ENCODE measurements at regions not wholly inside any gene's neighbourhood (a gene's known extent, or its start where the extent isn't known, plus 50 kb on each side); places are given as distances from the start of the nearest gene placed in this dataset.

DNA sequence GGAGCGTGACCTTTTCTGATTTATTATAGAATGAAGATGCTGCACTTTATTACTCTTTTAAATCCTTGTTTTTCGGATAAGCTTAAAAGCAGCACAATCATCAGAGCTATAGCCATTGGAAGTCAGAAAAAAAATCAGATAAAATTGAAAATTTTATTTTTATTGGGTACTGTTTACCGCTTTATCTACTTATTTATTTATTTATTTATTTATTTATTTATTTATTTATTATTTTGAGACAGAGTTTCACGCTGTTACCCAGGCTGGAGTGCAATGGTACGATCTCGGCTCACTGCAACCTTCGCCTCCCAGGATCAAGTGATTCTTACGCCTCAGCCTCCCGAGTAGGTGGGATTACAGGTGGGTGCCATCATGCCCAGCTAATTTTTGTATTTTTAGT, 83.1 kb upstream of the CHRM3 start:
- Histone ChIP-seq H3K9me3 (ENCODE audit: low read length) (no peaks in the 10 kb centered on the region), H3K27ac (ENCODE audit: low read depth, low read length) (no peak overlapping the region), H3K4me3 (ENCODE audit: low read length) (no peak overlapping the region), H3K4me1 (ENCODE audit: insufficient read depth, low read length) (no peaks in the 10 kb centered on the region), H3K36me3 (ENCODE audit: insufficient read depth, low read length) (no peaks in the 10 kb centered on the region), H3K27me3 (ENCODE audit: insufficient read depth, low read length, poor library complexity, severe bottlenecking) (no peaks in the 10 kb centered on the region)
- Mint-ChIP-seq H3K27ac (no peak overlapping the region), H3K27me3 (peaks cover 0 to 3% of the 10 kb centered on the region in 2 donors), H3K9me3 (peaks cover 0 to 2% (median 0%) of the 10 kb centered on the region in 5 donors), H3K4me1 (no peaks in the 10 kb centered on the region), H3K4me3 (no peak overlapping the region), H3K36me3 (no peaks in the 10 kb centered on the region)
- ChIA-PET POLR2A (no interaction called here), CTCF (no interaction called here)
- DNase-seq, result no peak

DNA sequence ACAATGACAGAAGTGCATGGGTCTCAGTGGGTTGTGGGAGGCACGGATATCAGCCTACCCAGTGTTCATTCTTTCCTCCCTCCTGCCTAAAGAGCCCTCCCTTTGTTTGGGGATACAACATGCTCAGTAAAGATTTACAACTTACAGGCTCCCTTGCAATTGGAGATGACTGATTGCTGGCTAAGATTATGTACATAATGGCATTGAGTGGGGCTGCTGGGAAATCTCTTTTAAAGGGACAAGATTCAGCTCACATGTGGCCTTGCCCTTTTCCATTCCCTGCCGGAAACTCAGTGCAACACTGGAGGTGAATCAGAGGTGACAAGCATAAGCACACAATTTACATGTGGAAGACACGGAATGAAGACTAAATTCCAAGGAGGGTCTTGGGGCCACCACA, 83.7 kb upstream of the CHRM3 start:
- CTCF ChIA-PET, result no interaction called here
- no peaks in the 10 kb centered on the region for H3K36me3 Mint-ChIP-seq
- POLR2A ChIA-PET, result no interaction called here
- no peak overlapping the region for H3K4me3 Mint-ChIP-seq
- Histone ChIP-seq H3K4me3 (ENCODE audit: low read length) (no peak overlapping the region), H3K9me3 (ENCODE audit: low read length) (no peaks in the 10 kb centered on the region), H3K4me1 (ENCODE audit: insufficient read depth, low read length) (no peaks in the 10 kb centered on the region), H3K27me3 (ENCODE audit: insufficient read depth, low read length, poor library complexity, severe bottlenecking) (no peaks in the 10 kb centered on the region), H3K27ac (ENCODE audit: low read depth, low read length) (no peak overlapping the region), H3K36me3 (ENCODE audit: insufficient read depth, low read length) (no peaks in the 10 kb centered on the region)
- no peaks in the 10 kb centered on the region for H3K4me1 Mint-ChIP-seq
- peaks cover 0 to 3% of the 10 kb centered on the region in 2 donors for H3K27me3 Mint-ChIP-seq
- H3K27ac Mint-ChIP-seq, result no peak overlapping the region
- DNase-seq, result no peak
- peaks cover 0 to 2% (median 0%) of the 10 kb centered on the region in 5 donors for H3K9me3 Mint-ChIP-seq

DNA sequence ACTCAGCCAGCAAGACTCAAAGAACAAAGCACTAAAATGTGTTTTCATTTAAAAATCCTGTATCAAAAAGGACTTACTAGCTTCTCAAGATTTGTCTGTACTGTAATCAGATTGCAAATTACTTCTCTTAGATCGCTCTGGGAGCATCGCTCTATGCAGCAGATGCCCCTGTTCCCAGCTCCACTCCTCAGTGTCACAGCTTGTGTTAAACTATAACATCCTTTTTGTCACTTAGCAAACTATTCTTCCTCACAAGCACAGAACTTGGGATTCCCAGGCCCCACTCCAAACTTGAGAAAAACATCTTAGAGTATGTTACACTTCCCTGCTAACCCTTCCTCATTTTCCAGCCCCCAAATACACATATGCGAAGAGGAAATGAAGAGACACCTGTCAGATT, 85.1 kb upstream of the CHRM3 start:
- no peak overlapping the region for H3K4me3 Mint-ChIP-seq
- H3K4me1 Mint-ChIP-seq, result no peaks in the 10 kb centered on the region
- no peaks in the 10 kb centered on the region for H3K9me3 ChIP-seq (ENCODE audit: low read length)
- H3K36me3 ChIP-seq (ENCODE audit: insufficient read depth, low read length), result no peaks in the 10 kb centered on the region
- no peak overlapping the region for H3K27ac ChIP-seq (ENCODE audit: low read depth, low read length)
- H3K4me3 ChIP-seq (ENCODE audit: low read length), result no peak overlapping the region
- no peaks in the 10 kb centered on the region for H3K4me1 ChIP-seq (ENCODE audit: insufficient read depth, low read length)
- no peaks in the 10 kb centered on the region for H3K36me3 Mint-ChIP-seq
- H3K27me3 Mint-ChIP-seq, result peaks cover 0 to 3% of the 10 kb centered on the region in 2 donors
- POLR2A ChIA-PET, result no interaction called here
- H3K9me3 Mint-ChIP-seq, result peaks cover 0 to 2% (median 0%) of the 10 kb centered on the region in 5 donors
- H3K27me3 ChIP-seq (ENCODE audit: insufficient read depth, low read length, poor library complexity, severe bottlenecking), result no peaks in the 10 kb centered on the region
- CTCF ChIA-PET, result no interaction called here
- DNase-seq, result no peak
- no peak overlapping the region for H3K27ac Mint-ChIP-seq

- Histone ChIP-seq H3K36me3 (ENCODE audit: insufficient read depth, low read length) (no peaks in the 10 kb centered on the region), H3K27ac (ENCODE audit: low read depth, low read length) (no peak overlapping the region), H3K4me1 (ENCODE audit: insufficient read depth, low read length) (no peaks in the 10 kb centered on the region), H3K9me3 (ENCODE audit: low read length) (no peaks in the 10 kb centered on the region), H3K4me3 (ENCODE audit: low read length) (no peak overlapping the region), H3K27me3 (ENCODE audit: insufficient read depth, low read length, poor library complexity, severe bottlenecking) (no peaks in the 10 kb centered on the region)
- peaks cover 0 to 3% of the 10 kb centered on the region in 2 donors for H3K27me3 Mint-ChIP-seq
- H3K4me1 Mint-ChIP-seq, result no peaks in the 10 kb centered on the region
- no peak overlapping the region for H3K4me3 Mint-ChIP-seq
- CTCF ChIA-PET, result no interaction called here
- DNase-seq, result no peak
- no peaks in the 10 kb centered on the region for H3K36me3 Mint-ChIP-seq
- POLR2A ChIA-PET, result no interaction called here
- peaks cover 0 to 2% (median 0%) of the 10 kb centered on the region in 5 donors for H3K9me3 Mint-ChIP-seq
- no peak overlapping the region for H3K27ac Mint-ChIP-seq
Measured at GRCh38 chr1:239297910-239298309, 88.5 kb upstream of the CHRM3 start.

DNA sequence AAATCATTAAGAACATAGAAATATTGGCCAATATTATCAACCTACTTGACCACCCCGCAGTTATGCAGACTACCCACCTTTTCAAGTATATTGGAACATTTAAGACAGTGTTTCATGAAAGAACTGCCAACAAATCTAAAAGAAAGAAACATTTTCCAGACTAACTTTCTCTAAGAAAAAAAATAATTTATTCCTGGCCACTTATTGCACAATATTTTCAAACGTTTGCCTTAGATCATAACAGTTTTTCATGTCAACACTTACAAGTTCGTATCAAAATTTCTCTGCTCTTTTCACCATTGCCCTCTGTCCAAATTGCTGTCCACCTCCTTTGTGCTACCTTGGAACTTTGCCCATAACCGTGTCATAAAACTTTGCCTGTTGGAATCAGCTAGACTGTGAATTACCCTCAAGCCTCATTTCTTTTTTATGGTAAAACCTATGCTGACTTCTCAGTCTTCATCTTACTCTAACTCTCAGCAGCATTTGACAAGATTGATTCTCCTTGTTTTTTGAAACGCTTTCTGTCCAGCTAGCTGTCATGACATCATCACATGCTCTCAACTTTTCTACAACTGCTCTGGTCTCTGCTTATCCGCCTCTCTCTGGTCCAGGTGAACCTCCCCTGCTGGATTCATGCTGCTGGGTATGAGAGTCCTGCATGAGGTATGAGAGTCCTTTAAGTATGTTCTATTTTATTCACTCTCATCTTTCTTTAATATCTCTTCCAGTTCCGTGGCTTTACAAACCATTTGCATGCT, 92.8 kb upstream of the CHRM3 start:
- Histone ChIP-seq H3K27ac (ENCODE audit: low read depth, low read length) (no peak overlapping the region), H3K27me3 (ENCODE audit: insufficient read depth, low read length, poor library complexity, severe bottlenecking) (no peaks in the 10 kb centered on the region), H3K4me1 (ENCODE audit: insufficient read depth, low read length) (no peaks in the 10 kb centered on the region), H3K4me3 (ENCODE audit: low read length) (no peak overlapping the region), H3K36me3 (ENCODE audit: insufficient read depth, low read length) (no peaks in the 10 kb centered on the region), H3K9me3 (ENCODE audit: low read length) (no peaks in the 10 kb centered on the region)
- Mint-ChIP-seq H3K4me3 (no peak overlapping the region), H3K27me3 (no peaks in the 10 kb centered on the region), H3K36me3 (no peaks in the 10 kb centered on the region), H3K4me1 (no peaks in the 10 kb centered on the region), H3K9me3 (peaks cover 0 to 5% (median 0%) of the 10 kb centered on the region in 5 donors), H3K27ac (no peak overlapping the region)
- ChIA-PET POLR2A (no interaction called here), CTCF (no interaction called here)
- no peak for DNase-seq

- no peak overlapping the region for H3K4me3 Mint-ChIP-seq
- no peak overlapping the region for H3K27ac Mint-ChIP-seq
- no peaks in the 10 kb centered on the region for H3K36me3 Mint-ChIP-seq
- no peaks in the 10 kb centered on the region for H3K27me3 Mint-ChIP-seq
- no peaks in the 10 kb centered on the region for H3K4me1 ChIP-seq (ENCODE audit: insufficient read depth, low read length)
- no peaks in the 10 kb centered on the region for H3K36me3 ChIP-seq (ENCODE audit: insufficient read depth, low read length)
- H3K27me3 ChIP-seq (ENCODE audit: insufficient read depth, low read length, poor library complexity, severe bottlenecking), result no peaks in the 10 kb centered on the region
- peaks cover 0 to 5% (median 0%) of the 10 kb centered on the region in 5 donors for H3K9me3 Mint-ChIP-seq
- DNase-seq, result no peak
- H3K4me1 Mint-ChIP-seq, result no peaks in the 10 kb centered on the region
- ChIA-PET CTCF (no interaction called here), POLR2A (no interaction called here)
- H3K4me3 ChIP-seq (ENCODE audit: low read length), result no peak overlapping the region
- H3K27ac ChIP-seq (ENCODE audit: low read depth, low read length), result no peak overlapping the region
- no peaks in the 10 kb centered on the region for H3K9me3 ChIP-seq (ENCODE audit: low read length)
Measured at GRCh38 chr1:239288820-239289554, 97.4 kb upstream of the CHRM3 start.

GRCh38 chr1:239287296-239287695, 99.1 kb upstream of the CHRM3 start:
- no peak for DNase-seq
- Mint-ChIP-seq H3K27me3 (no peaks in the 10 kb centered on the region), H3K4me1 (no peaks in the 10 kb centered on the region), H3K9me3 (peaks cover 0 to 3% (median 0%) of the 10 kb centered on the region in 5 donors), H3K27ac (no peak overlapping the region), H3K4me3 (no peak overlapping the region), H3K36me3 (no peaks in the 10 kb centered on the region)
- H3K4me3 ChIP-seq (ENCODE audit: low read length), result no peak overlapping the region
- H3K27me3 ChIP-seq (ENCODE audit: insufficient read depth, low read length, poor library complexity, severe bottlenecking), result no peaks in the 10 kb centered on the region
- H3K27ac ChIP-seq (ENCODE audit: low read depth, low read length), result no peak overlapping the region
- CTCF ChIA-PET, result no interaction called here
- no peaks in the 10 kb centered on the region for H3K9me3 ChIP-seq (ENCODE audit: low read length)
- POLR2A ChIA-PET, result no interaction called here
- no peaks in the 10 kb centered on the region for H3K4me1 ChIP-seq (ENCODE audit: insufficient read depth, low read length)
- no peaks in the 10 kb centered on the region for H3K36me3 ChIP-seq (ENCODE audit: insufficient read depth, low read length)

DNA sequence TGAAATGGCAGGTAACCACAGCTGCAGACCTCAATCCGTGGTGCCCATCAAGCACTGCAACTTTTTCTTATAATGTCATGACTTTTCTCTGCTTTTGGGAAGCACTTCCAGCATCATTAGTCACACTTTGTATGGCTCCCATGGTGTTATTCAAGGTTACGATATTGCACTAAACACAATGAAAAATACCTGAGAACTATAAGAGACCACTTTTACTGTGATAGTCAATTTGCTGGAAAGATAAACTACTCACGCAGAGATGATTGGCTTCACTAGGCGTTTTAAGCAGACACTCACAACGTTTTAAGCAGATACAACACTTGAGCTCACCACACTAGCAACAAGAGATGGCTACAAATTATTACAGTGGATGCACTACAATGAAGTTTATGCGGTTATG, 103.2 kb upstream of the CHRM3 start:
- ChIA-PET CTCF (no interaction called here), POLR2A (no interaction called here)
- Mint-ChIP-seq H3K4me3 (no peak overlapping the region), H3K4me1 (no peaks in the 10 kb centered on the region), H3K9me3 (no peaks in the 10 kb centered on the region), H3K27me3 (no peaks in the 10 kb centered on the region), H3K27ac (no peak overlapping the region), H3K36me3 (no peaks in the 10 kb centered on the region)
- Histone ChIP-seq H3K36me3 (ENCODE audit: insufficient read depth, low read length) (no peaks in the 10 kb centered on the region), H3K4me3 (ENCODE audit: low read length) (no peak overlapping the region), H3K9me3 (ENCODE audit: low read length) (no peaks in the 10 kb centered on the region), H3K27me3 (ENCODE audit: insufficient read depth, low read length, poor library complexity, severe bottlenecking) (no peaks in the 10 kb centered on the region), H3K27ac (ENCODE audit: low read depth, low read length) (no peak overlapping the region), H3K4me1 (ENCODE audit: insufficient read depth, low read length) (no peaks in the 10 kb centered on the region)
- no peak for DNase-seq
